ENCODE measurements at regions not wholly inside any gene's neighbourhood (a gene's known extent, or its start where the extent isn't known, plus 50 kb on each side); places are given as distances from the start of the nearest gene placed in this dataset.

GRCh38 chr16:65763640-65764305 lies 602.7 kb upstream of the CDH5 start:
- Histone ChIP-seq H3K9me3 (ENCODE audit: low read depth) (no peaks in the 10 kb centered on the region), H3K9me2 (replicated peaks; ENCODE audit: insufficient read depth) (no peaks in the 10 kb centered on the region), H3K27me3 (no peaks in the 10 kb centered on the region), H3K79me2 (no peaks in the 10 kb centered on the region), H2AFZ (peak overlapping the region; percentile 49), H3K27ac (peak overlapping the region; percentile 79), H3K36me3 (replicated peaks; ENCODE audit: insufficient read depth, low read depth) (no peaks in the 10 kb centered on the region), H3K4me3 (no peak overlapping the region), H3K4me1 (ENCODE audit: insufficient read depth) (peaks cover 5% of the 10 kb centered on the region), H3K4me2 (peak overlapping the region; percentile 16), H4K20me1 (ENCODE audit: insufficient read depth, poor library complexity, severe bottlenecking) (no peaks in the 10 kb centered on the region)
- peak; percentile 24 for DNase-seq (ENCODE audit: low spot score)
- TF ChIP-seq EZH2 (IDR thresholded peaks at IDR 0.05; ENCODE audit: borderline replicate concordance) (no peak), CTCF (IDR thresholded peaks at IDR 0.05; ENCODE audit: poor library complexity) (no peak)
- 67% methylated on average over 7 of the region's 7 CpGs for WGBS (ENCODE audit: low lambda C conversion rate, missing lambda C conversion rate)

- H3K4me1 ChIP-seq (ENCODE audit: insufficient read depth): peaks cover 13% of the 10 kb centered on the region
- no peaks in the 10 kb centered on the region for H3K79me2 ChIP-seq
- 66% methylated on average over 4 of the region's 4 CpGs for WGBS (ENCODE audit: low lambda C conversion rate, missing lambda C conversion rate)
- H2AFZ ChIP-seq: no peak overlapping the region
- H3K27me3 ChIP-seq: no peaks in the 10 kb centered on the region
- H3K27ac ChIP-seq: no peak overlapping the region
- no peaks in the 10 kb centered on the region for H3K9me3 ChIP-seq (ENCODE audit: low read depth)
- H3K9me2 ChIP-seq (replicated peaks; ENCODE audit: insufficient read depth): no peaks in the 10 kb centered on the region
- H3K4me2 ChIP-seq: no peak overlapping the region
- H4K20me1 ChIP-seq (ENCODE audit: insufficient read depth, poor library complexity, severe bottlenecking): no peaks in the 10 kb centered on the region
- H3K36me3 ChIP-seq (replicated peaks; ENCODE audit: insufficient read depth, low read depth): no peaks in the 10 kb centered on the region
- no peak overlapping the region for H3K4me3 ChIP-seq
- no peak for DNase-seq (ENCODE audit: low spot score)
- no peak for TF ChIP-seq EZH2 (IDR thresholded peaks at IDR 0.05; ENCODE audit: borderline replicate concordance)
- TF ChIP-seq CTCF (IDR thresholded peaks at IDR 0.05; ENCODE audit: poor library complexity): no peak
- no peak for TF ChIP-seq EZH2phosphoT487 (IDR thresholded peaks at IDR 0.05; ENCODE audit: low read depth, severe bottlenecking, unreplicated experiment)
Measured at GRCh38 chr16:65760874-65761273, 605.6 kb upstream of the CDH5 start.

GRCh38 chr16:65758620-65759019 lies 607.9 kb upstream of the CDH5 start:
- H3K36me3 ChIP-seq (replicated peaks; ENCODE audit: insufficient read depth, low read depth): no peaks in the 10 kb centered on the region
- no peaks in the 10 kb centered on the region for H4K20me1 ChIP-seq (ENCODE audit: insufficient read depth, poor library complexity, severe bottlenecking)
- no peak for DNase-seq (ENCODE audit: low spot score)
- H3K27ac ChIP-seq: no peak overlapping the region
- no peaks in the 10 kb centered on the region for H3K9me2 ChIP-seq (replicated peaks; ENCODE audit: insufficient read depth)
- TF ChIP-seq EZH2phosphoT487 (IDR thresholded peaks at IDR 0.05; ENCODE audit: low read depth, severe bottlenecking, unreplicated experiment) (no peak), EZH2 (IDR thresholded peaks at IDR 0.05; ENCODE audit: borderline replicate concordance) (no peak), CTCF (IDR thresholded peaks at IDR 0.05; ENCODE audit: poor library complexity) (no peak)
- H3K4me2 ChIP-seq: no peak overlapping the region
- no peak overlapping the region for H2AFZ ChIP-seq
- no peaks in the 10 kb centered on the region for H3K79me2 ChIP-seq
- no peaks in the 10 kb centered on the region for H3K27me3 ChIP-seq
- 49% methylated on average over 4 of the region's 4 CpGs for WGBS (ENCODE audit: low lambda C conversion rate, missing lambda C conversion rate)
- H3K9me3 ChIP-seq (ENCODE audit: low read depth): no peaks in the 10 kb centered on the region
- H3K4me1 ChIP-seq (ENCODE audit: insufficient read depth): peaks cover 14% of the 10 kb centered on the region
- no peak overlapping the region for H3K4me3 ChIP-seq
